GM18505 (cell line): ENCODE measurements at regions not wholly inside any gene's neighbourhood (a gene's known extent, or its start where the extent isn't known, plus 50 kb on each side); places are given as distances from the start of the nearest gene placed in this dataset.

Experiments used
- ATAC-seq: cut with Tn5 transposase; IDR thresholded peaks from one replicate; pipeline ENCODE4 v1.9.1; 2021; ENCODE audit not compliant: unreplicated experiment
- POLR2A ChIP-seq: IDR thresholded peaks from 4 replicates; pipeline ENCODE4 v1.6.1; 2011; ENCODE audit warnings: borderline replicate concordance; ENCODE audit not compliant: insufficient read depth, insufficient read length; ENCODE audit errors: extremely low read depth

- ATAC-seq, result no peak
- no peak for TF ChIP-seq POLR2A
Observed at GRCh38 chr12:97748298-97748697, 285.7 kb downstream of the RMST start.

GRCh38 chr12:97751704-97752103 lies 289.1 kb downstream of the RMST start:
- no peak for ATAC-seq
- TF ChIP-seq POLR2A, result no peak

GRCh38 chr12:97752129-97752528 lies 289.5 kb downstream of the RMST start:
- no peak for TF ChIP-seq POLR2A
- ATAC-seq, result no peak

GRCh38 chr12:97753332-97753731 lies 290.7 kb downstream of the RMST start:
- ATAC-seq, result no peak
- TF ChIP-seq POLR2A, result no peak

- ATAC-seq, result no peak
- TF ChIP-seq POLR2A, result no peak
Observed at GRCh38 chr12:97754306-97754705, 291.7 kb downstream of the RMST start.

- ATAC-seq, result no peak
- TF ChIP-seq POLR2A, result no peak
Observed at GRCh38 chr12:97756066-97756666, 293.6 kb downstream of the RMST start.

GRCh38 chr12:97756741-97757140 lies 294.1 kb downstream of the RMST start:
- ATAC-seq, result no peak
- no peak for TF ChIP-seq POLR2A

GRCh38 chr12:97757481-97758193 lies 295.0 kb downstream of the RMST start:
- ATAC-seq, result no peak
- TF ChIP-seq POLR2A, result no peak

- ATAC-seq, result no peak
- TF ChIP-seq POLR2A, result no peak
Observed at GRCh38 chr12:97758194-97758501, 295.5 kb downstream of the RMST start.

GRCh38 chr12:97758586-97758985 lies 296.0 kb downstream of the RMST start:
- no peak for TF ChIP-seq POLR2A
- no peak for ATAC-seq

GRCh38 chr12:97760601-97761000 lies 298.0 kb downstream of the RMST start:
- no peak for TF ChIP-seq POLR2A
- no peak for ATAC-seq

- no peak for ATAC-seq
- no peak for TF ChIP-seq POLR2A
Observed at GRCh38 chr12:97763113-97763512, 300.5 kb downstream of the RMST start.

GRCh38 chr12:97764700-97765099 lies 302.1 kb downstream of the RMST start:
- TF ChIP-seq POLR2A, result no peak
- ATAC-seq, result no peak

GRCh38 chr12:97767347-97767746 lies 304.7 kb downstream of the RMST start:
- no peak for ATAC-seq
- no peak for TF ChIP-seq POLR2A

GRCh38 chr12:97778111-97778510 lies 315.5 kb downstream of the RMST start:
- ATAC-seq, result no peak
- no peak for TF ChIP-seq POLR2A

GRCh38 chr12:97781342-97781741 lies 318.7 kb downstream of the RMST start:
- no peak for ATAC-seq
- no peak for TF ChIP-seq POLR2A

- no peak for ATAC-seq
- no peak for TF ChIP-seq POLR2A
Observed at GRCh38 chr12:97784904-97785303, 322.3 kb downstream of the RMST start.
